ENCODE measurements at regions not wholly inside any gene's neighbourhood (a gene's known extent, or its start where the extent isn't known, plus 50 kb on each side); places are given as distances from the start of the nearest gene placed in this dataset.

GRCh38 chr4:160514126-160514525 is 1411.2 kb downstream of the RAPGEF2 start:
- H3K36me3 ChIP-seq (ENCODE audit: insufficient read depth, low read length), result no peaks in the 10 kb centered on the region
- H3K9me3 ChIP-seq (ENCODE audit: insufficient read depth, low read depth, low read length), result no peaks in the 10 kb centered on the region
- no peaks in the 10 kb centered on the region for H3K4me1 ChIP-seq (ENCODE audit: insufficient read depth, low read length)
- Mint-ChIP-seq H3K27me3 (ENCODE audit: low read depth, unreplicated experiment) (no peaks in the 10 kb centered on the region), H3K27ac (ENCODE audit: unreplicated experiment) (no peak overlapping the region), H3K9me3 (ENCODE audit: unreplicated experiment) (no peaks in the 10 kb centered on the region), H3K4me1 (ENCODE audit: low read depth, unreplicated experiment) (peaks cover 2% of the 10 kb centered on the region), H3K4me3 (ENCODE audit: unreplicated experiment) (no peak overlapping the region), H3K36me3 (ENCODE audit: low read depth, unreplicated experiment) (no peaks in the 10 kb centered on the region)
- no peaks in the 10 kb centered on the region for H4K20me1 ChIP-seq (ENCODE audit: insufficient read depth, low read length)
- no peak overlapping the region for H3K4me3 ChIP-seq (ENCODE audit: insufficient read depth, low read depth, low read length)
- H2AFZ ChIP-seq (ENCODE audit: low read depth, low read length), result no peak overlapping the region
- no peaks in the 10 kb centered on the region for H3K27me3 ChIP-seq (ENCODE audit: insufficient read depth, low read length)
- peak; percentile 51 for DNase-seq (ENCODE audit: low read depth)
- H3K27ac ChIP-seq (ENCODE audit: low read depth, low read length), result no peak overlapping the region
- H3K79me2 ChIP-seq (ENCODE audit: insufficient read depth, low read length), result no peaks in the 10 kb centered on the region
- no peak for FAIRE-seq
- H3K4me2 ChIP-seq (ENCODE audit: low read length), result no peak overlapping the region
- TF ChIP-seq EZH2 (IDR thresholded peaks at IDR 0.05; ENCODE audit: insufficient read depth, low read length), result no peak
- TF ChIP-seq CTCF (IDR thresholded peaks at IDR 0.05; ENCODE audit: insufficient read depth, low read depth, low read length), result no peak
- no peak overlapping the region for H3K9ac ChIP-seq (ENCODE audit: low read length)

- FAIRE-seq (no peak), DNase-seq (ENCODE audit: low read depth) (no peak)
- Histone ChIP-seq H3K36me3 (ENCODE audit: insufficient read depth, low read length) (no peaks in the 10 kb centered on the region), H3K79me2 (ENCODE audit: insufficient read depth, low read length) (no peaks in the 10 kb centered on the region), H2AFZ (ENCODE audit: low read depth, low read length) (no peak overlapping the region), H3K4me2 (ENCODE audit: low read length) (no peak overlapping the region), H3K27me3 (ENCODE audit: insufficient read depth, low read length) (no peaks in the 10 kb centered on the region), H3K9me3 (ENCODE audit: insufficient read depth, low read depth, low read length) (no peaks in the 10 kb centered on the region), H3K4me3 (ENCODE audit: insufficient read depth, low read depth, low read length) (no peak overlapping the region), H3K27ac (ENCODE audit: low read depth, low read length) (no peak overlapping the region), H3K9ac (ENCODE audit: low read length) (no peak overlapping the region), H4K20me1 (ENCODE audit: insufficient read depth, low read length) (no peaks in the 10 kb centered on the region), H3K4me1 (ENCODE audit: insufficient read depth, low read length) (no peaks in the 10 kb centered on the region)
- Mint-ChIP-seq H3K4me3 (ENCODE audit: unreplicated experiment) (no peak overlapping the region), H3K9me3 (ENCODE audit: unreplicated experiment) (no peaks in the 10 kb centered on the region), H3K27ac (ENCODE audit: unreplicated experiment) (no peak overlapping the region), H3K4me1 (ENCODE audit: low read depth, unreplicated experiment) (peaks cover 4% of the 10 kb centered on the region), H3K27me3 (ENCODE audit: low read depth, unreplicated experiment) (no peaks in the 10 kb centered on the region), H3K36me3 (ENCODE audit: low read depth, unreplicated experiment) (no peaks in the 10 kb centered on the region)
- TF ChIP-seq EZH2 (IDR thresholded peaks at IDR 0.05; ENCODE audit: insufficient read depth, low read length) (no peak), CTCF (IDR thresholded peaks at IDR 0.05; ENCODE audit: insufficient read depth, low read depth, low read length) (no peak)
These were observed 1420.4 kb downstream of the RAPGEF2 start for GRCh38 chr4:160523231-160523630.

- Mint-ChIP-seq H3K9me3 (ENCODE audit: unreplicated experiment) (no peaks in the 10 kb centered on the region), H3K27me3 (ENCODE audit: low read depth, unreplicated experiment) (no peaks in the 10 kb centered on the region), H3K4me3 (ENCODE audit: unreplicated experiment) (no peak overlapping the region), H3K27ac (ENCODE audit: unreplicated experiment) (no peak overlapping the region), H3K4me1 (ENCODE audit: low read depth, unreplicated experiment) (no peaks in the 10 kb centered on the region), H3K36me3 (ENCODE audit: low read depth, unreplicated experiment) (no peaks in the 10 kb centered on the region)
- Histone ChIP-seq H3K27ac (ENCODE audit: low read depth, low read length) (no peak overlapping the region), H3K9ac (ENCODE audit: low read length) (no peak overlapping the region), H4K20me1 (ENCODE audit: insufficient read depth, low read length) (no peaks in the 10 kb centered on the region), H2AFZ (ENCODE audit: low read depth, low read length) (no peak overlapping the region), H3K9me3 (ENCODE audit: insufficient read depth, low read depth, low read length) (no peaks in the 10 kb centered on the region), H3K4me3 (ENCODE audit: insufficient read depth, low read depth, low read length) (no peak overlapping the region), H3K36me3 (ENCODE audit: insufficient read depth, low read length) (no peaks in the 10 kb centered on the region), H3K79me2 (ENCODE audit: insufficient read depth, low read length) (no peaks in the 10 kb centered on the region), H3K27me3 (ENCODE audit: insufficient read depth, low read length) (no peaks in the 10 kb centered on the region), H3K4me1 (ENCODE audit: insufficient read depth, low read length) (no peaks in the 10 kb centered on the region), H3K4me2 (ENCODE audit: low read length) (no peak overlapping the region)
- FAIRE-seq, result no peak
- TF ChIP-seq EZH2 (IDR thresholded peaks at IDR 0.05; ENCODE audit: insufficient read depth, low read length), result no peak
- TF ChIP-seq CTCF (IDR thresholded peaks at IDR 0.05; ENCODE audit: insufficient read depth, low read depth, low read length), result no peak
- no peak for DNase-seq (ENCODE audit: low read depth)
These were observed 1434.8 kb downstream of the RAPGEF2 start for GRCh38 chr4:160537681-160538080.
